HCT116 (cell line): ENCODE measurements at regions not wholly inside any gene's neighbourhood (a gene's known extent, or its start where the extent isn't known, plus 50 kb on each side); places are given as distances from the start of the nearest gene placed in this dataset.

Source experiments
- ATAC-seq: fragments of 200-7000 bp; cut with Tn5 transposase; 2 replicates; pipeline ENCODE4 v1.9.1; 2020; ENCODE audit warnings: mild to moderate bottlenecking, moderate library complexity
- BruUV-seq: library from RNA; stranded (reverse); fragments of 400-500 nt; replicated peaks from 2 replicates; lab custom pipeline; 2021; lab: Mats Ljungman, UMichigan
- CTCF ChIA-PET: fragments of 300-600 bp; sonication (Branson Sonifier 250); formaldehyde crosslinking; loops from one replicate; lab custom pipeline; 2021; ENCODE audit warnings: antibody characterized with exemption; lab: Charles Lee
- POLR2A ChIA-PET: fragments of 300-600, 350-600 bp; sonication (Branson Sonifier 250); formaldehyde crosslinking; loops from one replicate; lab custom pipeline; 2021; ENCODE audit warnings: antibody characterized with exemption; lab: Charles Lee
- RAD21 ChIA-PET, 2 experiments: fragments of 300-600 bp; sonication (Branson Sonifier 250); formaldehyde crosslinking; loops; one replicate each; lab custom pipeline; 2023; ENCODE audit warnings: low total read pairs in 2 of 2; ENCODE audit not compliant: uncharacterized antibody in 2 of 2, unreplicated experiment in 2 of 2, low non-redundant PET in 1 of 2; lab: Charles Lee
- DNase-seq: peaks from one replicate; pipeline ENCODE4 v3.0.0-alpha.2; 2010; ENCODE audit warnings: low read depth, low spot score
- H2AFZ ChIP-seq: fragments of 200-600 bp; shearing (Covaris generic), sonication (generic); 2 replicates; pipeline ENCODE4 v1.6.1; 2017; ENCODE audit warnings: low read depth, mixed run types, mixed read lengths, antibody characterized with exemption, low read length; ENCODE audit not compliant: poor library complexity, severe bottlenecking
- H3K27ac ChIP-seq: 2 replicates; pipeline ENCODE4 v1.5.1; 2012; ENCODE audit warnings: low read depth, low read length
- H3K27me3 ChIP-seq: fragments of 200-600 bp; sonication (generic); 2 replicates; pipeline ENCODE4 v1.6.1; 2016; ENCODE audit warnings: mixed run types, low read length, mixed read lengths; ENCODE audit not compliant: insufficient read depth
- H3K36me3 ChIP-seq, 2 experiments: fragments of 200-500 bp in 1 of 2; fragments of 200-600 bp in 1 of 2; sonication (Bioruptor generic) in 1 of 2; sonication (generic) in 1 of 2; 2 replicates each; pipeline versions ENCODE4 v1.5.1 to v1.6.1; 2014 to 2016; ENCODE audit warnings: low read length in 2 of 2, inconsistent platforms in 1 of 2, mixed read lengths in 1 of 2, mixed run types in 1 of 2; ENCODE audit not compliant: insufficient read depth in 2 of 2, control insufficient read depth in 1 of 2
- H3K4me1 ChIP-seq, 2 experiments: fragments of 200-600 bp in 1 of 2; sonication (generic) in 1 of 2; 2 replicates each; pipeline versions ENCODE4 v1.5.1 to v1.6.1; 2012 to 2017; ENCODE audit warnings: low read length in 2 of 2, inconsistent platforms in 1 of 2, mild to moderate bottlenecking in 1 of 2, mixed read lengths in 1 of 2, mixed run types in 1 of 2, moderate library complexity in 1 of 2; ENCODE audit not compliant: insufficient read depth in 2 of 2, control insufficient read depth in 1 of 2
- H3K4me2 ChIP-seq: fragments of 200-600 bp; sonication (generic); 2 replicates; pipeline ENCODE4 v1.6.1; 2017; ENCODE audit warnings: mixed run types, low read length, mixed read lengths
- H3K4me3 ChIP-seq, 2 experiments: fragments of 200-600 bp in 1 of 2; sonication (generic) in 1 of 2; replicated peaks in 1 of 2; 2 replicates each; pipeline ENCODE4 v1.5.1; 2011 to 2016; ENCODE audit warnings: low read length in 2 of 2, control low read depth in 1 of 2, low read depth in 1 of 2, mild to moderate bottlenecking in 1 of 2, mixed read lengths in 1 of 2, mixed run types in 1 of 2
- H3K79me2 ChIP-seq: fragments of 200-600 bp; sonication (generic); 2 replicates; pipeline ENCODE4 v1.6.1; 2017; ENCODE audit warnings: mild to moderate bottlenecking, mixed run types, low read length, moderate library complexity, mixed read lengths; ENCODE audit not compliant: insufficient read depth
- H3K9ac ChIP-seq: fragments of 200-600 bp; sonication (generic); 2 replicates; pipeline ENCODE4 v1.6.1; 2016; ENCODE audit warnings: low read length, mixed read lengths
- H3K9me2 ChIP-seq: fragments of 200-600 bp; sonication (generic), shearing (Covaris generic); 2 replicates; pipeline ENCODE4 v1.6.1; 2017; ENCODE audit warnings: mixed run types, mild to moderate bottlenecking, moderate library complexity; ENCODE audit not compliant: insufficient read depth
- H3K9me3 ChIP-seq, 2 experiments: fragments of 200-500 bp in 1 of 2; fragments of 200-600 bp in 1 of 2; sonication (Bioruptor generic) in 1 of 2; sonication (generic) in 1 of 2; 2 replicates each; pipeline ENCODE4 v1.6.1; 2014 to 2017; ENCODE audit warnings: low read length in 2 of 2, mixed read lengths in 2 of 2, inconsistent platforms in 1 of 2, low read depth in 1 of 2, mild to moderate bottlenecking in 1 of 2, mixed run types in 1 of 2, moderate library complexity in 1 of 2; ENCODE audit not compliant: control insufficient read depth in 1 of 2, insufficient read depth in 1 of 2
- H4K20me1 ChIP-seq: fragments of 200-600 bp; sonication (generic), shearing (Covaris generic); 2 replicates; pipeline ENCODE4 v1.6.1; 2017; ENCODE audit warnings: mixed run types, mild to moderate bottlenecking, moderate library complexity; ENCODE audit not compliant: insufficient read depth
- POLR2A ChIP-seq: IDR thresholded peaks from 2 replicates; pipeline ENCODE4 v1.7.0; 2011; ENCODE audit warnings: borderline replicate concordance; ENCODE audit not compliant: insufficient read depth, insufficient read length; ENCODE audit errors: extremely low read depth
- RAD21 ChIP-seq: IDR thresholded peaks from 2 replicates; pipeline ENCODE4 v1.6.1; 2012; ENCODE audit warnings: low read depth, mild to moderate bottlenecking
- intact Hi-C: fragments of 100-400 bp; cut with micrococcal nuclease; formaldehyde crosslinking; loops from 2 replicates; pipeline ENCODE4 v1.10.0; 2022
- TF ChIP-seq, protein P1 (sequence below), 3 experiments: fragments of 200-600 bp in 1 of 3; sonication (generic) in 1 of 3; IDR thresholded peaks in 2 of 3; conservative IDR thresholded peaks in 1 of 3; 2 replicates each; pipeline ENCODE4 v1.5.1; 2012 to 2017; ENCODE audit warnings: low read depth in 2 of 3, low read length in 2 of 3, antibody characterized with exemption in 1 of 3, borderline replicate concordance in 1 of 3, control low read depth in 1 of 3, mild to moderate bottlenecking in 1 of 3, mixed read lengths in 1 of 3, mixed run types in 1 of 3, moderate library complexity in 1 of 3; ENCODE audit not compliant: insufficient read depth in 1 of 3
- TF ChIP-seq, protein P2 (sequence below): IDR thresholded peaks from 2 replicates; pipeline ENCODE4 v1.6.1; 2012
- TF ChIP-seq, protein P3 (sequence below): IDR thresholded peaks from 2 replicates; pipeline ENCODE4 v1.6.1; 2012; ENCODE audit warnings: low read depth

DNA sequence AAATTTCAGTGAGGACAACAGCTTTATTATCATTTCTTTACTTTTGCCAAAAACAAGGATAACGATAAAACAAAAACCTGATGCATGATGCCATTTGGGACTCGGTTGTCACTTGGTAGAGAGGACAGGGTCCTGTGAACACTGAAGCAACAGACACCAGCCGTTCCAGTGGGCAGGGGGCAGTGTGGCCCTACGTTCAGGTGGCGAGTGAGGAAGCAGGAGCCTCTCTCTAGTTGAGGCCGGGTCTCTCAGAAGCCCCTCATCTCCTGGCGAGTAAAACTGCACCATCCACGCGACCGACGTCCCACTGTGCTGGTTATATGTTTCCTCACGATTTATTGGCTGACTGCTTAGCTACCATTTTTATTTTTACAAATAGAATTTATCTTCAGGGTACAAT, 231.6 kb downstream of the THBS2 start:
- H3K4me3 ChIP-seq = no peak overlapping the region
- H2AFZ ChIP-seq = no peak overlapping the region
- no TSS peak for BruUV-seq
- ATAC-seq (no peak), DNase-seq (no peak)
- no peaks in the 10 kb centered on the region for H3K36me3 ChIP-seq
- ChIA-PET CTCF (no interaction called here), POLR2A (no interaction called here), RAD21 (no interaction called here)
- H3K9me2 ChIP-seq = no peaks in the 10 kb centered on the region
- TF ChIP-seq RAD21 = peak; percentile 59
- no peak for TF ChIP-seq POLR2A
- TF ChIP-seq, protein P1, sequence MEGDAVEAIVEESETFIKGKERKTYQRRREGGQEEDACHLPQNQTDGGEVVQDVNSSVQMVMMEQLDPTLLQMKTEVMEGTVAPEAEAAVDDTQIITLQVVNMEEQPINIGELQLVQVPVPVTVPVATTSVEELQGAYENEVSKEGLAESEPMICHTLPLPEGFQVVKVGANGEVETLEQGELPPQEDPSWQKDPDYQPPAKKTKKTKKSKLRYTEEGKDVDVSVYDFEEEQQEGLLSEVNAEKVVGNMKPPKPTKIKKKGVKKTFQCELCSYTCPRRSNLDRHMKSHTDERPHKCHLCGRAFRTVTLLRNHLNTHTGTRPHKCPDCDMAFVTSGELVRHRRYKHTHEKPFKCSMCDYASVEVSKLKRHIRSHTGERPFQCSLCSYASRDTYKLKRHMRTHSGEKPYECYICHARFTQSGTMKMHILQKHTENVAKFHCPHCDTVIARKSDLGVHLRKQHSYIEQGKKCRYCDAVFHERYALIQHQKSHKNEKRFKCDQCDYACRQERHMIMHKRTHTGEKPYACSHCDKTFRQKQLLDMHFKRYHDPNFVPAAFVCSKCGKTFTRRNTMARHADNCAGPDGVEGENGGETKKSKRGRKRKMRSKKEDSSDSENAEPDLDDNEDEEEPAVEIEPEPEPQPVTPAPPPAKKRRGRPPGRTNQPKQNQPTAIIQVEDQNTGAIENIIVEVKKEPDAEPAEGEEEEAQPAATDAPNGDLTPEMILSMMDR (IDR thresholded peaks at IDR 0.05 in 2 of 3, conservative IDR thresholded peaks at IDR 0.05 in 1 of 3; ENCODE audit: borderline replicate concordance in 1 of 3, insufficient read depth in 1 of 3, low read depth in 2 of 3, low read length in 2 of 3) = peak in 2 of 3 experiments; percentile 15 to 17; a peak in 1 of 6 replicates
- TF ChIP-seq, protein P2, sequence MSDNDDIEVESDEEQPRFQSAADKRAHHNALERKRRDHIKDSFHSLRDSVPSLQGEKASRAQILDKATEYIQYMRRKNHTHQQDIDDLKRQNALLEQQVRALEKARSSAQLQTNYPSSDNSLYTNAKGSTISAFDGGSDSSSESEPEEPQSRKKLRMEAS = no peak
- TF ChIP-seq, protein P3, sequence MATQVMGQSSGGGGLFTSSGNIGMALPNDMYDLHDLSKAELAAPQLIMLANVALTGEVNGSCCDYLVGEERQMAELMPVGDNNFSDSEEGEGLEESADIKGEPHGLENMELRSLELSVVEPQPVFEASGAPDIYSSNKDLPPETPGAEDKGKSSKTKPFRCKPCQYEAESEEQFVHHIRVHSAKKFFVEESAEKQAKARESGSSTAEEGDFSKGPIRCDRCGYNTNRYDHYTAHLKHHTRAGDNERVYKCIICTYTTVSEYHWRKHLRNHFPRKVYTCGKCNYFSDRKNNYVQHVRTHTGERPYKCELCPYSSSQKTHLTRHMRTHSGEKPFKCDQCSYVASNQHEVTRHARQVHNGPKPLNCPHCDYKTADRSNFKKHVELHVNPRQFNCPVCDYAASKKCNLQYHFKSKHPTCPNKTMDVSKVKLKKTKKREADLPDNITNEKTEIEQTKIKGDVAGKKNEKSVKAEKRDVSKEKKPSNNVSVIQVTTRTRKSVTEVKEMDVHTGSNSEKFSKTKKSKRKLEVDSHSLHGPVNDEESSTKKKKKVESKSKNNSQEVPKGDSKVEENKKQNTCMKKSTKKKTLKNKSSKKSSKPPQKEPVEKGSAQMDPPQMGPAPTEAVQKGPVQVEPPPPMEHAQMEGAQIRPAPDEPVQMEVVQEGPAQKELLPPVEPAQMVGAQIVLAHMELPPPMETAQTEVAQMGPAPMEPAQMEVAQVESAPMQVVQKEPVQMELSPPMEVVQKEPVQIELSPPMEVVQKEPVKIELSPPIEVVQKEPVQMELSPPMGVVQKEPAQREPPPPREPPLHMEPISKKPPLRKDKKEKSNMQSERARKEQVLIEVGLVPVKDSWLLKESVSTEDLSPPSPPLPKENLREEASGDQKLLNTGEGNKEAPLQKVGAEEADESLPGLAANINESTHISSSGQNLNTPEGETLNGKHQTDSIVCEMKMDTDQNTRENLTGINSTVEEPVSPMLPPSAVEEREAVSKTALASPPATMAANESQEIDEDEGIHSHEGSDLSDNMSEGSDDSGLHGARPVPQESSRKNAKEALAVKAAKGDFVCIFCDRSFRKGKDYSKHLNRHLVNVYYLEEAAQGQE = no peak
- H3K4me1 ChIP-seq = no peaks in the 10 kb centered on the region
- no peaks in the 10 kb centered on the region for H3K79me2 ChIP-seq
- no peaks in the 10 kb centered on the region for H3K27me3 ChIP-seq
- H3K9me3 ChIP-seq = no peaks in the 10 kb centered on the region
- intact Hi-C loops = no loop called here
- H3K9ac ChIP-seq = no peak overlapping the region
- H3K4me2 ChIP-seq = no peak overlapping the region
- H4K20me1 ChIP-seq = no peaks in the 10 kb centered on the region
- H3K27ac ChIP-seq = no peak overlapping the region
